GM21390 (cell line): ENCODE measurements at regions not wholly inside any gene's neighbourhood (a gene's known extent, or its start where the extent isn't known, plus 50 kb on each side); places are given as distances from the start of the nearest gene placed in this dataset.
"Not testable (repeated sequence)": the region's sequence is repeated elsewhere in the genome, so short reads cannot be mapped to it uniquely, and the experiment has no call there.

ENCODE experiments used
- ATAC-seq: cut with Tn5 transposase; IDR thresholded peaks from one replicate; pipeline ENCODE4 v1.9.1; 2021; ENCODE audit not compliant: unreplicated experiment

DNA sequence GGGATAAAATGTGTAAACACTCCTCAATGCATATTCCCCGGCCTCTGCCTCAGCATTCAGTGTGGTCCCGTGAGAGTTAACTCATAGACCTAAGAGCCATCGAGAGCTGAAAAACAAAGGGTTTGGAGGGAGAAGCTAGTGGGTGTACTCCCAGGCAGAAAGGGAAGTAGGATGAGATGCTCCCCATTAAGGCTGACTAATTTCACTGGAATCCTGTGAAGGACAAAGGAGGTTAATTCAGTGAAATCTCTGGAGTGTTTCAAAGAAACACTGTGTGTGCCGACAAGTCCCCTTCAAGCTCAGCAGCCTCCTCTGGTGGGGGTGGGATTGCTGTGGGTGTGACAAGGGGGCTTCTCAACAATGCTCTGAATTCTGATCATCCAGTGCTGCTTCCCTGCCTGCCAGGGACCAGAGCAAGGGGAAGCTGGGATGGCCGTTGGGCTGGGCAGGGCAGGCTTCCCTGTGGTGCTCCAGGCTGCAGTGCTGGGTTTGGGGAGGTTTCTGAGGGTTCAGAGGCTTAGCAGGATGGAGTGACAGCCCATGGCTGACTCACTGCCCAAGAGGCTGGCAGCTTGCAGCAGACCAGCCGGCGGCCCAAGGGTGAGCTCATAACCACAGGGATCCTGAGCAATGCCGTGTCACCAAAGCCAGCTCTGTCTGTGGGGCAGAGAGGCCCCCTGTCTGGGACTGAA, 61.4 kb upstream of the BMAL1 start:
- no peak for ATAC-seq

DNA sequence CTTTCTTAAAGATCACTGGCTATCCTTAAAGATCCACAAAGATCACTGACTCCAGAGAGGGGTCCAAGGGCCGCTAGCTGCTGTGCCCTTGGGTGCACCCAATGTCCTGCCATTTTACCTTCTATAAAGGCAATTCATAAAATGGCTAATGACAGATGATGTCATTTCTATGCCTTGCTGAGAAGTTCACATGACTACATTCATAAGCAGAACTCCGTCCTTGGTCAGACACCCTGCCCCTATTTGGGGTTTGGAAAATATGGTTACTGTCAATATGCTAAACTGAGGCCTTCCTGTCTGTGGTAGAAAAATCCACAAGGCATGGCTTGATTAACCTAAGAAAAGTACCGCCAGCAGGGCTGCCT, 60.9 kb upstream of the BMAL1 start:
- no peak for ATAC-seq

GRCh38 chr11:13218685-13219084, 58.9 kb upstream of the BMAL1 start:
- ATAC-seq: not testable (repeated sequence)

GRCh38 chr11:13220148-13220547, 57.4 kb upstream of the BMAL1 start:
- ATAC-seq: no peak

- ATAC-seq: no peak
Measured at GRCh38 chr11:13221722-13222121, 55.9 kb upstream of the BMAL1 start.

DNA sequence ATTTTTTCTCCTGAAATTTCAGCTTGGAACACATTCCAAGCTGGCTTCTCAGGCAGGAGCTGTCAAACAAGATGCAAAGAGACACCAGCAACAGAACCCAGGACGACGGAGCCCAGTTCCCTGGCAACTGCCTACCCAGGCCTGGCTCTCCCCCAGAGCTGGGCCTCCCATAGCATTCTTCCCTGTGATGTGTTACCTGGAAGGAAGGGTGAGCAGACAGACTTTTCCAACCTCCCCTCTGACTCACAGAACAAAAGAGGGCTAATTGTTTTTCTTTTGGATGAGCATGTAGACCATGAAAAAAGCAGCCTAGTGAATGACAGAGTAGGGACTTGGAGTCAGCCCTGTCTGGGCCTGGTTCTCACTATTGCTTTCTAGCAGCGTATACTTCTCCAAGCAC, 55.3 kb upstream of the BMAL1 start:
- no peak for ATAC-seq

- ATAC-seq: no peak
Measured at GRCh38 chr11:13223112-13223511, 54.5 kb upstream of the BMAL1 start.

DNA sequence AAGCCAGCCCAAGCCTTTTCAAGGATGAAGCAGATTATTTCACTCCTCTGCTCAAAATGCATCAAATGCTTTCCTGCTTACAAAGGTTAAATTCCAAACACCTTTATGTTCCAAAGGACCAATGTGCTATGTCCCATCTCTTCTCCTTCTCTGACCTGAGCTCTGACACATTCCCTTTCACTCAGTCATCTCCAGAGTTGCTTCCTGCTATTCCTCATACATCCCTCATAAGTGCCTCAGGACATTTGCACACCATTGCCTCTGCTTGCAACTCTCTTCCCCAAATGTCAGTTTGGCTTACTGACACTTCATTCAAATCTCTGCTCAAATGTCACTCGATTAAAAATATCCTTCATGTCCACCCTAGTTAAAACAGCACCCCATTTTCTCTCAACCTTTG, 53.3 kb upstream of the BMAL1 start:
- ATAC-seq: no peak

DNA sequence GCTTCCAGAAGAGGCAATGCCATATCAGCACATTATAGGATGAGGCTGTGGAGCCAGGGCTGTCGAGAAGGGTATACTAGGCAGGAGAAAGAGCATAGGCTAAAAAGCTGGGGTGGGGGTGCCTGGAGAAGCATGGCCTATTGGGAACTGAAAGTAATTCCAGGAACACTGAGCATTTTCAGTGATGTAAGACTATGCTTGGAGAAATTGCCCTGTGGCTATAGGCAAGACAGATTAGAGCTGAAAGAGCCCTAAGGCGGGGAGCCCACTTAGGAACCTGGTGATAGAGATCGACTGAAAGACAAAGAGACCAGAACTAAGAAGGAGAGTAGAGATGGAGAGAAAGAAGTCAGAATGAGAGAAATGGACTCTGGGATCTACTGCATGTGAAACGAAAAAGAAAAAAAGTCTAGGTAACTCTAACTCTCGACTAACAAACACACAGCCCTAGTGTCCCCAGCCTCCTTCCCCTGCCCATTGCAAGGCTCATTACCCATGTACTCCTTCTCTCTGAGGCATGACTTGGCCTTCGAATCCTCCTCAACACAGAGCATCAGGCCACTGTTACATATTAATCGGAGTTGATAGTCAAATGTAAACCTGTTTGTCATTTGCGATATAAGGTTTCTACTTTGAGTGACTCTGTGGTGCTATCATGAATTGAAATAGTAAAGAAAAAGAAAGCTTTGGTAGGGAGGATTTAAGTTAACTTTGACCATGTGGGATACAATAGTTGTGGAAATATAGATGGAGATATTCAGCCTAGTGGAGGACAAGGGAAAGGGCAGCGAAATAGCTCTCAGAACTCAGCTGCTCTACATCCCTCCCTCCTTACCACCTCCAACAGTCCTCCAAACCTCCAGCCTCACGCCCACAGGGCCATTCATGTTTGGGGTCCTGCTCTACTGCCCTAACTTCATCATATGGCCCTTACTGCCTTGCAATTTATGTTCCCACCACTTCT, 52.3 kb upstream of the BMAL1 start:
- ATAC-seq: no peak

GRCh38 chr11:13227676-13228255, 49.8 kb upstream of the BMAL1 start:
- ATAC-seq: no peak
